HEK293 (cell line): ENCODE measurements at regions not wholly inside any gene's neighbourhood (a gene's known extent, or its start where the extent isn't known, plus 50 kb on each side); places are given as distances from the start of the nearest gene placed in this dataset.

Experiments used
- CTCF ChIP-seq: fragments of 450-650 bp; formaldehyde crosslinking; IDR thresholded peaks from 2 replicates; pipeline ENCODE4 v1.5.1; 2016; ENCODE audit warnings: missing biosample characterization, missing genetic modification characterization
- SP2 ChIP-seq: fragments of 450-650 bp; formaldehyde crosslinking; IDR thresholded peaks from 2 replicates; pipeline ENCODE4 v1.5.1; 2016; ENCODE audit warnings: missing biosample characterization, missing genetic modification characterization
- TSHZ1 ChIP-seq: fragments of 450-650 bp; formaldehyde crosslinking; IDR thresholded peaks from 2 replicates; pipeline ENCODE4 v1.5.1; 2016; ENCODE audit warnings: missing biosample characterization, missing genetic modification characterization, borderline replicate concordance
- ZBTB8A ChIP-seq: fragments of 450-650 bp; formaldehyde crosslinking; IDR thresholded peaks from 2 replicates; pipeline ENCODE4 v1.5.1; 2016; ENCODE audit warnings: missing biosample characterization, missing genetic modification characterization
- ZNF138 ChIP-seq: fragments of 450-650 bp; formaldehyde crosslinking; IDR thresholded peaks from 2 replicates; pipeline ENCODE4 v1.5.1; 2016; ENCODE audit warnings: missing biosample characterization, missing genetic modification characterization, borderline replicate concordance
- ZXDB ChIP-seq: fragments of 450-650 bp; formaldehyde crosslinking; IDR thresholded peaks from 2 replicates; pipeline ENCODE4 v1.5.1; 2016; ENCODE audit warnings: missing biosample characterization, missing genetic modification characterization

GRCh38 chrX:137426695-137427425 lies 139.1 kb upstream of the ZIC3 start:
- TF ChIP-seq TSHZ1 (tag by site-specific recombination) (no peak), ZNF138 (no peak), CTCF (no peak), SP2 (tag by site-specific recombination) (no peak), ZXDB (tag by site-specific recombination) (no peak), ZBTB8A (tag by site-specific recombination) (no peak)
